HepG2 (cell line): ENCODE measurements at regions not wholly inside any gene's neighbourhood (a gene's known extent, or its start where the extent isn't known, plus 50 kb on each side); places are given as distances from the start of the nearest gene placed in this dataset.

ENCODE experiments used
- ATAC-seq: fragments of 200-7000 bp; cut with Tn5 transposase; 3 replicates; pipeline ENCODE4 v1.9.1; 2020; ENCODE audit warnings: mild to moderate bottlenecking, moderate library complexity
- BruUV-seq: library from RNA; stranded (reverse); fragments of 400-500 nt; replicated peaks from 2 replicates; lab custom pipeline; 2021; lab: Mats Ljungman, UMichigan
- CTCF ChIA-PET: fragments of 300-600 bp; formaldehyde crosslinking; extraction: SDS; loops from one replicate; lab custom pipeline; 2021; ENCODE audit warnings: low total read pairs, inconsistent platforms, low intra/inter-chr PET ratio; lab: Yijun Ruan, JAX
- POLR2A ChIA-PET: fragments of 350-600 bp; sonication (Branson Sonifier 250); formaldehyde crosslinking; loops from one replicate; lab custom pipeline; 2020; ENCODE audit warnings: antibody characterized with exemption, inconsistent platforms; lab: Yijun Ruan, JAX
- DNase-seq: peaks from one replicate; pipeline ENCODE4 v3.0.0-alpha.2; 2015; ENCODE audit warnings: low spot score
- FAIRE-seq: peaks from 3 replicates; lab custom pipeline; 2011; peaks lifted over from hg19 to GRCh38; lab: Jason Lieb, UNC
- H2AFZ ChIP-seq: one replicate; pipeline ENCODE4 v1.6.1; 2011; ENCODE audit warnings: low read length, inconsistent platforms
- H3K27ac ChIP-seq: fragments of 300-600 bp; 3 replicates; pipeline ENCODE4 v1.8.0; 2011; ENCODE audit warnings: mixed run types, mild to moderate bottlenecking, mixed read lengths, low read length, inconsistent platforms; ENCODE audit not compliant: insufficient read depth; ENCODE audit errors: extremely low read length
- H3K27me3 ChIP-seq, 2 experiments: fragments of 200-600 bp in 1 of 2; 2 replicates in 1 of 2; 3 replicates in 1 of 2; pipeline versions ENCODE4 v1.6.0 to v1.8.0; 2011; ENCODE audit warnings: low read length in 2 of 2, mild to moderate bottlenecking in 2 of 2, moderate library complexity in 2 of 2, inconsistent platforms in 1 of 2; ENCODE audit not compliant: insufficient read depth in 2 of 2, control insufficient read depth in 1 of 2
- H3K36me3 ChIP-seq, 2 experiments: fragments of 200-600 bp in 1 of 2; replicated peaks in 1 of 2; 2 replicates in 1 of 2; 3 replicates in 1 of 2; pipeline versions ENCODE4 v1.5.1 to v1.8.0; 2011; ENCODE audit warnings: low read length in 2 of 2, inconsistent platforms in 1 of 2; ENCODE audit not compliant: insufficient read depth in 2 of 2, control insufficient read depth in 1 of 2
- H3K4me1 ChIP-seq: 2 replicates; pipeline ENCODE4 v1.5.1; 2012; ENCODE audit warnings: low read length, inconsistent platforms; ENCODE audit not compliant: insufficient read depth
- H3K4me2 ChIP-seq: 2 replicates; pipeline ENCODE4 v1.6.0; 2011; ENCODE audit warnings: low read depth, low read length, inconsistent platforms
- H3K4me3 ChIP-seq, 3 experiments: fragments of 200-600 bp in 1 of 3; sonication (generic), shearing (Covaris generic) in 1 of 3; replicated peaks in 1 of 3; 2 replicates each; pipeline ENCODE4 v1.5.1; 2011 to 2016; ENCODE audit warnings: low read length in 3 of 3, inconsistent platforms in 2 of 3, low read depth in 2 of 3, mild to moderate bottlenecking in 2 of 3, control low read depth in 1 of 3, mixed read lengths in 1 of 3; ENCODE audit not compliant: insufficient read depth in 1 of 3
- H3K79me2 ChIP-seq: one replicate; pipeline ENCODE4 v1.6.1; 2011; ENCODE audit warnings: low read length, inconsistent platforms; ENCODE audit not compliant: insufficient read depth
- H3K9ac ChIP-seq: 2 replicates; pipeline ENCODE4 v1.6.0; 2011; ENCODE audit warnings: mild to moderate bottlenecking, low read depth, low read length, inconsistent platforms; ENCODE audit not compliant: insufficient read depth
- H3K9me3 ChIP-seq: 2 replicates; pipeline ENCODE4 v1.5.1; 2012; ENCODE audit warnings: mild to moderate bottlenecking, low read length
- H4K20me1 ChIP-seq: 2 replicates; pipeline ENCODE4 v1.6.0; 2011; ENCODE audit warnings: inconsistent platforms, mild to moderate bottlenecking, low read length, moderate library complexity; ENCODE audit not compliant: insufficient read depth
- AHR ChIP-seq: IDR thresholded peaks from 2 replicates; pipeline ENCODE4 v1.6.1; 2018; ENCODE audit warnings: missing genetic modification reagents, missing compliant biosample characterization
- CREBL2 ChIP-seq: sonication (generic); formaldehyde crosslinking; IDR thresholded peaks from 2 replicates; pipeline ENCODE4 v1.8.1; 2023; ENCODE audit warnings: missing genetic modification reagents, mild to moderate bottlenecking, borderline replicate concordance
- DBP ChIP-seq: sonication (generic); formaldehyde crosslinking; IDR thresholded peaks from 2 replicates; pipeline ENCODE4 v1.4.0; 2020; ENCODE audit warnings: missing genetic modification reagents; ENCODE audit errors: not compliant biosample characterization
- DDIT3 ChIP-seq: sonication (generic); formaldehyde crosslinking; IDR thresholded peaks from 2 replicates; pipeline ENCODE4 v1.4.0; 2020; ENCODE audit warnings: mild to moderate bottlenecking, missing genetic modification reagents
- HDAC1 ChIP-seq: sonication (generic); formaldehyde crosslinking; IDR thresholded peaks from 2 replicates; pipeline ENCODE4 v1.5.1; 2020; ENCODE audit warnings: mild to moderate bottlenecking, missing genetic modification reagents
- JUNB ChIP-seq: sonication (generic); formaldehyde crosslinking; IDR thresholded peaks from 2 replicates; pipeline ENCODE4 v1.8.0; 2022; ENCODE audit warnings: missing genetic modification reagents, mild to moderate bottlenecking, borderline replicate concordance
- NBN ChIP-seq: fragments of 450-650 bp; conservative IDR thresholded peaks from 2 replicates; pipeline ENCODE4 v1.6.1; 2017
- NR2C2 ChIP-seq: sonication (generic); formaldehyde crosslinking; IDR thresholded peaks from 2 replicates; pipeline ENCODE4 v1.4.0; 2020; ENCODE audit warnings: missing genetic modification reagents, mild to moderate bottlenecking, moderate library complexity, borderline replicate concordance
- RBFOX2 ChIP-seq: fragments of 200-400 bp; formaldehyde crosslinking; IDR thresholded peaks from 2 replicates; pipeline ENCODE4 v1.6.1; 2017; ENCODE audit warnings: low read depth, mild to moderate bottlenecking, low read length
- RXRA ChIP-seq: sonication (generic); formaldehyde crosslinking; IDR thresholded peaks from 2 replicates; pipeline ENCODE4 v1.5.1; 2020; ENCODE audit warnings: missing genetic modification reagents
- SAFB2 ChIP-seq: sonication (generic); formaldehyde crosslinking; IDR thresholded peaks from 2 replicates; pipeline ENCODE4 v1.5.1; 2020; ENCODE audit warnings: missing genetic modification reagents, low read depth, mild to moderate bottlenecking, borderline replicate concordance
- SOX13 ChIP-seq, 3 experiments: fragments of 450-650 bp in 1 of 3; sonication (generic) in 1 of 3; formaldehyde crosslinking in 1 of 3; IDR thresholded peaks in 2 of 3; conservative IDR thresholded peaks in 1 of 3; 2 replicates each; pipeline versions ENCODE4 v1.5.0 to v1.6.1; 2016 to 2020; ENCODE audit warnings: antibody characterized with exemption in 1 of 3, mild to moderate bottlenecking in 1 of 3, missing compliant biosample characterization in 1 of 3, missing genetic modification reagents in 1 of 3, moderate library complexity in 1 of 3
- TBL1XR1 ChIP-seq: fragments of 150-350 bp; IDR thresholded peaks from 2 replicates; pipeline ENCODE4 v1.6.1; 2014; ENCODE audit warnings: borderline replicate concordance, low read length; ENCODE audit not compliant: partially characterized antibody
- TOPORS ChIP-seq: sonication (generic); formaldehyde crosslinking; IDR thresholded peaks from 2 replicates; pipeline ENCODE4 v1.8.0; 2023; ENCODE audit warnings: mild to moderate bottlenecking, missing genetic modification reagents
- ZBTB33 ChIP-seq: sonication (generic); formaldehyde crosslinking; IDR thresholded peaks from 2 replicates; pipeline ENCODE4 v1.4.0; 2020; ENCODE audit warnings: missing genetic modification reagents
- ZNF20 ChIP-seq: sonication (generic); formaldehyde crosslinking; IDR thresholded peaks from 2 replicates; pipeline ENCODE4 v1.4.0; 2020; ENCODE audit warnings: mild to moderate bottlenecking, moderate library complexity, missing genetic modification reagents
- ZNF207 ChIP-seq: fragments of 450-650 bp; IDR thresholded peaks from 2 replicates; pipeline ENCODE4 v1.6.1; 2016; ENCODE audit warnings: antibody characterized with exemption, borderline replicate concordance
- ZNF354B ChIP-seq: sonication (generic); formaldehyde crosslinking; IDR thresholded peaks from 2 replicates; pipeline ENCODE4 v1.8.0; 2022; ENCODE audit warnings: mild to moderate bottlenecking, missing genetic modification reagents
- ZNF546 ChIP-seq: sonication (generic); formaldehyde crosslinking; conservative IDR thresholded peaks from 2 replicates; pipeline ENCODE4 v1.8.1; 2023; ENCODE audit warnings: mild to moderate bottlenecking, missing genetic modification reagents
- WGBS: methylation state at CpG from one replicate; pipeline ENCODE4 v1.1.6; 2017; ENCODE audit warnings: low lambda C conversion rate; 5-methylcytosine and 5-hydroxymethylcytosine counted together
- in situ Hi-C: cut with HindIII; loops from 2 replicates; pipeline ENCODE4 v1.10.0; 2017; ENCODE audit warnings: low pct_unique_long_range_greater_than_20kb; ENCODE audit not compliant: extremely low pct_ligation_motif_present
- intact Hi-C: fragments of 100-400 bp; cut with micrococcal nuclease; formaldehyde crosslinking; loops from one replicate; pipeline ENCODE4 v1.10.0; 2022; ENCODE audit not compliant: unreplicated experiment

GRCh38 chr11:109019342-109019936 is 354.6 kb downstream of the DDX10 start:
- no TSS peak for BruUV-seq
- Histone ChIP-seq H3K79me2 (no peaks in the 10 kb centered on the region), H3K9me3 (no peaks in the 10 kb centered on the region), H3K9ac (no peak overlapping the region), H3K36me3 (no peaks in the 10 kb centered on the region), H2AFZ (no peak overlapping the region), H3K27ac (no peak overlapping the region), H3K4me3 (no peak overlapping the region), H3K4me1 (no peaks in the 10 kb centered on the region), H3K27me3 (no peaks in the 10 kb centered on the region), H3K4me2 (no peak overlapping the region), H4K20me1 (no peaks in the 10 kb centered on the region)
- WGBS = 0% methylated on average over 7 of the region's 7 CpGs
- no peak for ATAC-seq
- in situ Hi-C loops (no loop called here), intact Hi-C loops (no loop called here)
- FAIRE-seq = no peak
- CTCF ChIA-PET = no interaction called here
- POLR2A ChIA-PET = no interaction called here
- DNase-seq = no peak
- TF ChIP-seq SAFB2 (CRISPR knock-in tag) = no peak
- TF ChIP-seq SOX13 (IDR thresholded peaks at IDR 0.05) = no peak
- no peak for TF ChIP-seq SOX13 (CRISPR knock-in tag; conservative IDR thresholded peaks at IDR 0.05 in 1 of 2, IDR thresholded peaks at IDR 0.05 in 1 of 2)
- no peak for TF ChIP-seq NR2C2 (CRISPR knock-in tag)
- TF ChIP-seq TBL1XR1 = no peak
- no peak for TF ChIP-seq ZBTB33
- no peak for TF ChIP-seq ZNF207
- no peak for TF ChIP-seq ZNF20
- TF ChIP-seq ZNF354B (CRISPR knock-in tag) = no peak
- no peak for TF ChIP-seq CREBL2 (CRISPR knock-in tag)
- no peak for TF ChIP-seq NBN
- TF ChIP-seq TOPORS (CRISPR knock-in tag) = no peak
- TF ChIP-seq RBFOX2 = no peak
- no peak for TF ChIP-seq DDIT3 (CRISPR knock-in tag)
- TF ChIP-seq ZNF546 (CRISPR knock-in tag) = no peak
- no peak for TF ChIP-seq HDAC1 (CRISPR knock-in tag)
- TF ChIP-seq DBP (CRISPR knock-in tag) = no peak
- no peak for TF ChIP-seq RXRA (CRISPR knock-in tag)
- no peak for TF ChIP-seq JUNB (CRISPR knock-in tag)
- TF ChIP-seq AHR = no peak
